HEK293T (cell line): ENCODE measurements at regions not wholly inside any gene's neighbourhood (a gene's known extent, or its start where the extent isn't known, plus 50 kb on each side); places are given as distances from the start of the nearest gene placed in this dataset.

Source experiments
- ARNT ChIP-seq: fragments of 450-650 bp; IDR thresholded peaks from 2 replicates; pipeline ENCODE4 v1.6.1; 2017; ENCODE audit warnings: mild to moderate bottlenecking
- ELF4 ChIP-seq: fragments of 450-650 bp; IDR thresholded peaks from 2 replicates; pipeline ENCODE4 v1.6.1; 2017; ENCODE audit warnings: antibody characterized with exemption
- FOXA1 ChIP-seq: fragments of 450-650 bp; IDR thresholded peaks from 2 replicates; pipeline ENCODE4 v1.6.1; 2016; ENCODE audit warnings: mild to moderate bottlenecking
- FOXK2 ChIP-seq: fragments of 450-650 bp; IDR thresholded peaks from 2 replicates; pipeline ENCODE4 v1.6.1; 2016; ENCODE audit warnings: mild to moderate bottlenecking
- FOXM1 ChIP-seq: fragments of 450-650 bp; IDR thresholded peaks from 2 replicates; pipeline ENCODE4 v1.6.1; 2017; ENCODE audit warnings: mild to moderate bottlenecking, borderline replicate concordance
- HDGF ChIP-seq: fragments of 450-650 bp; IDR thresholded peaks from 2 replicates; pipeline ENCODE4 v1.6.1; 2017; ENCODE audit warnings: antibody characterized with exemption, borderline replicate concordance
- L3MBTL2 ChIP-seq: fragments of 450-650 bp; conservative IDR thresholded peaks from 2 replicates; pipeline ENCODE4 v1.6.1; 2016; ENCODE audit warnings: mild to moderate bottlenecking
- LEF1 ChIP-seq: fragments of 450-650 bp; IDR thresholded peaks from 2 replicates; pipeline ENCODE4 v1.6.1; 2017; ENCODE audit warnings: mild to moderate bottlenecking, borderline replicate concordance
- NFRKB ChIP-seq: fragments of 450-650 bp; IDR thresholded peaks from 2 replicates; pipeline ENCODE4 v1.6.1; 2016; ENCODE audit warnings: mild to moderate bottlenecking, moderate library complexity
- PKNOX1 ChIP-seq: fragments of 450-650 bp; IDR thresholded peaks from 2 replicates; pipeline ENCODE4 v1.6.1; 2016
- SP1 ChIP-seq: fragments of 450-650 bp; IDR thresholded peaks from 2 replicates; pipeline ENCODE4 v1.6.1; 2017
- SUZ12 ChIP-seq: fragments of 450-650 bp; IDR thresholded peaks from 2 replicates; pipeline ENCODE4 v1.6.1; 2016; ENCODE audit warnings: mild to moderate bottlenecking
- TARDBP ChIP-seq: fragments of 450-650 bp; IDR thresholded peaks from 2 replicates; pipeline ENCODE4 v1.6.1; 2016
- ZNF384 ChIP-seq: fragments of 450-650 bp; IDR thresholded peaks from 2 replicates; pipeline ENCODE4 v1.6.1; 2016

DNA sequence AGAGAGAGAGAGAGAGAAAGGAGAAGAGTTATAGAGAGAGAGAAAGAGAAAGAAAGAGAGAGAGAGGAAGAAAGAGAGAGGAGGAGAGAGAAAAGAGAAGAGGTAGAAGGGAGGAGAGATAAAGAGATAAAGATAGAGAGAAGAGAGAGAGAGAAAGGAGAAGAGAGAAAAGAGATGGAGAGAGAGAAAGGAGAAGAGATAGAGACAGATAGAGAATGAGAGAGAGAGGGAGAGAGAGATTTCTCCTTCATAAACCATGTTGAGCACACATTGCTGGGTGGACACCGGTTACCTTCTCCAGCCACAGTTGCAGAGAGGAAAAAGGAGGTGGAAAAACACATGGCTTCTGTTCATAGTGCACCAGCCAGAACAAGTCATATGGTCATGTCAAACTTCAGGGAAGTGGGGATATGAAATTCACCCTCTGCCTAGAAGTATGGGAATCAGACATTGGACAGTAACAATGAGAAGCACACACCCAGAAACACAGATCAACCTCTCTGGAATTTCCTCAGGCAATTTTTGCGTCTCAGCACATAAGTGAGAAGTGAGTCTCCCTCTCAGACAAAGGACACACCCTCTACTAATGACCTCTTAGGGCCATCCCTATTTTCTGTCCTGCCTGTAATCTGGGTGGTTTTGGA lies 172.5 kb upstream of the SVIL start:
- TF ChIP-seq ELF4, result no peak
- TF ChIP-seq SUZ12, result no peak
- TF ChIP-seq TARDBP, result no peak
- TF ChIP-seq SP1, result no peak
- TF ChIP-seq HDGF, result no peak
- no peak for TF ChIP-seq NFRKB
- no peak for TF ChIP-seq L3MBTL2
- TF ChIP-seq ARNT, result no peak
- TF ChIP-seq PKNOX1, result no peak
- no peak for TF ChIP-seq LEF1
- no peak for TF ChIP-seq FOXM1
- TF ChIP-seq FOXA1, result no peak
- no peak for TF ChIP-seq FOXK2
- TF ChIP-seq ZNF384, result no peak
